ELF-1 (cell line): ENCODE measurements at regions not wholly inside any gene's neighbourhood (a gene's known extent, or its start where the extent isn't known, plus 50 kb on each side); places are given as distances from the start of the nearest gene placed in this dataset.

Experiments
- DNase-seq: peaks from one replicate; pipeline ENCODE4 v3.0.0-alpha.2; 2016; ENCODE audit warnings: low read depth, low spot score

DNA sequence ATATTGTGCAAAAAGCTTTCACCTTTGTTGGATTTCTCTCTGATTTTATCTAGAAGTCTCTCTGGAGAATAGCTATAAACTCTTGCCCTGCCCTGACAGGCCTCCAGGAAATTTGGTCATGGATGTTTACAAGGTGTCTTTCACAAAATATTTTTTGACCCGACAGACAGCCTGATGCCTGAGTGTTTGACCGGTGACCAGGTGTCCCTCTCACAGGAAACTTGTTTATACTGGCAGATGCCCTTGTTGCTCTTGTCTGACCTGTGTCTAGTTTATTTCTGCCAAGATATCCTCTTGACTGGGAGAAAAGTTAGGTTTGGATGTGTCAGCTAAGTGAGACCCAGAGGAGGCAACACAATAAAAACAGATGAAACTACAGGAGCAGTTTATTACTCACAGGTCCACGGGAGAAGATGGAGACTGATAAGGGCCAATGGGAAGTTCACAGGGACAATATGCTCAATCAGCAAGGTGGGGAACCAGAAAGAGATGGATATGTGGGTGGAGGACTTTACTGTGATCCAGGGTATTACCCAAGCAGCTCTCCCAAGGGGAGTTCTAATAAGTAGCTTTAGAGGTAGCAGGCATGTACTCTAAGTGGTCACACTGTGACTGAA, 243.3 kb downstream of the ARAP2 start:
- DNase-seq = no peak

DNA sequence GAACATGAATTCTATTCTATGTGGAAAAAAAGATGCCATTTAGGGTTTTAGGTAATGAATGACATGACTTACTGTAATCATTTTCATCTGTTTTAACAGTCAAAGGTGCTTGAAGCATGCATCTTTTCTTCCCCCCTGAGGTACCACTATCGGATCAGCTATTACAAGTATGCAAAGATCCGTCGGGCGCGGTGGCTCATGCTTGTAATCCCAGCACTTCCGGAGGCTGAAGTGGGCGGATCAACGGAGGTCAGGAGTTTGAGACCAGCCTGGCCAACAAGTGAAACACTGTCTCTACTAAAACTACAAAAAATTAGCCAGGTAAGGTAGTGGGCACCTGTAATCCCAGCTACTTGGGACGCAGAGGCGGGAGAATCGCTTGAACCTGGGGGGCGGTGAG, 241.3 kb downstream of the ARAP2 start:
- DNase-seq = no peak

DNA sequence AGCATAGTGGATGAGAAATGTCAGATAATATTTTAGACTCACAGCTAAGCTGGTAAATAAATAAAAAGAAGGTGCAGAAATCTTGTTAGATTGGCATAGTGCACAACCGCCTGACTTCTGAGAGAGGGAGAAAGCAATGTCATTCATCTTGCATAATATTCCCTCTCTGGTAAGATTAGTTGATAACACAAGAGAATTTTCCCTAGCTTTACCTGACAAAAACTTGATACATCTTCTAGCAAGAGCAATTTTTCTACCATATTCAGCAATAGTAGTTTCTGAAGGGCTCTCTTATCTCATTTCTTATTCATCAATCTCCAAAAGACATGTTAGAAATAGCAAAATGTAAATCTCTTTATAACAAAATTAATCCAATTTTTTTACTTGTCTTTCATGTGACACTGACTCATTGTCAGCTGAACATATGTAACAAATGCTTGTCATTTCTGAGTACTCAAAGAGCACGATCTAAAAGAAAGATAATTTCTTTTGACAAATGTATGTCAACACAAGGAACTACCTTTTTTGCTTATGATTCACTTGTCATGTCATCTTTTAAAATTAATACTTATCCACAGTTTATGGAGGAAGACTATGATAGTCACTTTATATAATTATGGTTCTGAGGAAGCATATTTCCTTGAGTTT, 240.0 kb downstream of the ARAP2 start:
- DNase-seq = no peak

DNA sequence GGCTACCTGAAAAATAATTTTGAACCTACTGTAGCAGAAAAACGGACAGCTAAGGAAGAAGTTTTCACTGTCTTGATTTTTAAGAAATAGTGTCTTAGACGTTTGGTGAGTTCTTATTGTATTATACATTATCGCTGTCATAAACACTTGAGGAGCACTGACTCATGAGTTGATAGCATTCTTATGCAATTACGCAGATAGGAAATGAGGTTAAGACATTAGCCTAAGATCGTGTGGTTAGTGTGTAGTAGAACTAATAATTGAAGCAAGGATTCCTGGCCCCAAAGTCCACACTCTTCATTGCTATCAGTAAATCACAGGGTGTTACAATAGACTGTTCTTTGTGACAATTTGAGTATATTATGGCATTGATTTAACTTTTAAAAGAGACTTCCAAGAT, 238.1 kb downstream of the ARAP2 start:
- no peak for DNase-seq

DNA sequence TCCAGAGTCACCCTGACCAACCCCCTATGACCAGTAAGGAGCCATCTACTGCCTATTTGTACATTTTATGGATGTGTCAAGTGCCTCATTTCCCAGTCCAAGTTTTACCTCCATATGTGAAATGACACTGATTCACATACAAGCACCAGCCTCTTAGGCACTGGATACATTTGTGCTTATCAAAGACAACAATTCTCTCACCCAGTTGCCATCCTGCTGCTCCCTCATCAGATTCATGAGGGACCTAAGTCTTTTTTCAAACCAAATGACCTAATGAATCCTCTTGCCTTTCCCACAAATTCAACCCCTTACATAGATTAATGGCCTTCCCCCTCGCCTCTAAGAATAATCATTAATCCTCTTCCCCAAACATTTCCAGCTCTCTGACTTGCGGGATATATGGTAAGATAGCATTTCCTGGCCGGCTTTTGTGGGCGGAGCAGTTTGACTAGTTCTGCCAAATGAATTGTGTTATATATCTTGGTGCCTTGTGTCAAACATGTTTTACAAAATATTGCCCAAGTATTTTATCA, 233.9 kb downstream of the ARAP2 start:
- no peak for DNase-seq

DNA sequence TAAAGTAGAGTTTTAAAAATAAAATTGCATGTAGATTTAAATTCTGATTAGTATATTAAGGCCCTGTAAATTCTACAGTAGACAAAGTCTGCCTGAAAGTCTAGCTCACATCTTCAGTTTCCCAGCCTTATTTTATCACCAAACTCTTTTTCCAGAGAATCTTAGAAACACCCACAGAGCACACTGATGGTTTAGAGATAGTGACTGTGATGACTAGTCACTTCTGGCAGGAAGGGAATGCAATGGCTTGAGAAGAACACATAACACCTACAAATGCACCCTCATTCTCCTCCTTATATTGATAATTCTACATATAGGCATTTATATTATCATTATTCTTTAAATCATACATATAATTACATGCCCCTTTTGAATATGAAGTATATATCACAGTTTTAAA, 232.9 kb downstream of the ARAP2 start:
- no peak for DNase-seq

DNA sequence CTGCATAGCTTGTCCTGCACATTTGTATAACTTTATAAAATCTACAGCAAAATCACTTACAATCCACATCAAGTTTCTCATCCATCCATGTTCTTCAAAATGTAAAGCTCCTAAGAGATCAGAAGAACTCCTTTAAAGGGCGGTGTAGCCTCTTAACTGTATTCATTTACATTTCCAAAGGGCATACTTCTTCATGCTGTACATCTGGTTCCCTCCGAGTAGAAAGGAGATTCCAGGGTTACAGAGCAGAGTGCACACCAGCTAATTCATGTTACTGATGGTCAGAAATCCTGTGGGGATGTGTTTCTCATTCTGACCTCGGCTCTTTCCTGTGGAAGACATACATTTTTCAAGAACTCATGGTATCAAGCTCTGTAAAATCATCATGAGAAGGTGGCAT, 231.8 kb downstream of the ARAP2 start:
- no peak for DNase-seq

DNA sequence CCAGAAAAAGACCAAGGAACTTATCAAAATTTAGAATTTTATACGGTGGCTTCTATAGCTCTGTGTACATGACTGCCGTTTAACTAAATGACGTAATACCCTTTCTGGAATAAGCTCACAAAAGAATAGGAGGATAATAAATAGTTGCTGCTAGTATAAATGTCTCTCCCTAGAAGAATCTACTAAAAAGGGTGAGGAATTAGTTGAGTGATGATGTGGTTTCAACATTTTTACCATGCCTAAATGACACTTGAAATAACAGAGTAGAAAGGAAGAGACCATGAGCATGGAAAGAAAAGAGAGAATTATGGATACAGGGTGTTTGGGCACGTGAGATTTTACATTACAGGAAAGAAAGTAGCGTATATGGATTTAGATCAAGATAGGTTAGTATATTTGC, 231.1 kb downstream of the ARAP2 start:
- no peak for DNase-seq
